IMR-90 (cell line): ENCODE measurements at regions not wholly inside any gene's neighbourhood (a gene's known extent, or its start where the extent isn't known, plus 50 kb on each side); places are given as distances from the start of the nearest gene placed in this dataset.

Source experiments
- ATAC-seq: fragments of 200-7000 bp; cut with Tn5 transposase; 2 replicates; pipeline ENCODE4 v1.9.1; 2020; ENCODE audit warnings: low read depth, mild to moderate bottlenecking, moderate library complexity
- BruUV-seq: library from RNA; stranded (reverse); fragments of 400-500 nt; replicated peaks from 2 replicates; lab custom pipeline; 2021; lab: Mats Ljungman, UMichigan
- CTCF ChIA-PET: fragments of 300-600 bp; formaldehyde crosslinking; extraction: SDS; loops from one replicate; lab custom pipeline; 2021; ENCODE audit warnings: antibody characterized with exemption; lab: Yijun Ruan, JAX
- POLR2A ChIA-PET: fragments of 300-600 bp; sonication (Branson Sonifier 250); formaldehyde crosslinking; loops from one replicate; lab custom pipeline; 2022; ENCODE audit warnings: antibody characterized with exemption; ENCODE audit not compliant: unreplicated experiment; lab: Charles Lee
- DNase-seq: peaks from one replicate; pipeline ENCODE4 v3.0.0; 2013
- H2AFZ ChIP-seq: replicated peaks from 2 replicates; pipeline ENCODE3; 2013; ENCODE audit warnings: low read length, mild to moderate bottlenecking; ENCODE audit not compliant: poor library complexity
- H2AK5ac ChIP-seq: 2 replicates; pipeline ENCODE4 v1.6.1; 2013; ENCODE audit warnings: low read depth, low read length, inconsistent platforms
- H2AK9ac ChIP-seq: replicated peaks from 2 replicates; pipeline ENCODE3; 2013; ENCODE audit warnings: mild to moderate bottlenecking, low read depth, low read length, moderate library complexity; ENCODE audit not compliant: poor library complexity
- H2BK120ac ChIP-seq: 2 replicates; pipeline ENCODE4 v1.6.1; 2013; ENCODE audit warnings: low read depth, low read length, inconsistent platforms
- H2BK15ac ChIP-seq: 3 replicates; pipeline ENCODE4 v1.6.1; 2013; ENCODE audit warnings: low read depth, low read length, inconsistent platforms
- H2BK20ac ChIP-seq: 2 replicates; pipeline ENCODE4 v1.6.1; 2013; ENCODE audit warnings: low read depth, mild to moderate bottlenecking, inconsistent platforms, low read length, moderate library complexity
- H2BK5ac ChIP-seq: 2 replicates; pipeline ENCODE4 v1.6.1; 2013; ENCODE audit warnings: mild to moderate bottlenecking, low read depth, low read length, inconsistent platforms; ENCODE audit not compliant: poor library complexity, severe bottlenecking
- H3K14ac ChIP-seq: replicated peaks from 2 replicates; pipeline ENCODE4 v1.6.1; 2013; ENCODE audit warnings: low read depth, low read length, inconsistent platforms
- H3K18ac ChIP-seq: 2 replicates; pipeline ENCODE4 v1.6.1; 2013; ENCODE audit warnings: low read depth, low read length, control low read depth
- H3K23ac ChIP-seq: 2 replicates; pipeline ENCODE4 v1.6.1; 2013; ENCODE audit warnings: low read depth, low read length, inconsistent platforms
- H3K27ac ChIP-seq: 2 replicates; pipeline ENCODE4 v1.5.1; 2013; ENCODE audit warnings: mild to moderate bottlenecking, control low read depth, low read length; ENCODE audit not compliant: insufficient read depth
- H3K27me3 ChIP-seq: 2 replicates; pipeline ENCODE4 v1.6.1; 2013; ENCODE audit warnings: low read length; ENCODE audit not compliant: control insufficient read depth, insufficient read depth
- H3K36me3 ChIP-seq: 2 replicates; pipeline ENCODE4 v1.6.1; 2013; ENCODE audit warnings: low read length, mixed read lengths; ENCODE audit not compliant: control insufficient read depth, insufficient read depth
- H3K4ac ChIP-seq: 2 replicates; pipeline ENCODE4 v1.6.1; 2013; ENCODE audit warnings: low read depth, low read length, inconsistent platforms
- H3K4me1 ChIP-seq: 2 replicates; pipeline ENCODE4 v1.6.1; 2013; ENCODE audit warnings: low read length, mixed read lengths; ENCODE audit not compliant: control insufficient read depth, insufficient read depth
- H3K4me2 ChIP-seq: 2 replicates; pipeline ENCODE4 v1.6.1; 2013; ENCODE audit warnings: low read depth, mild to moderate bottlenecking, control low read depth, low read length, moderate library complexity
- H3K4me3 ChIP-seq: 2 replicates; pipeline ENCODE4 v1.5.1; 2013; ENCODE audit warnings: low read depth, mild to moderate bottlenecking, control low read depth, low read length, moderate library complexity; ENCODE audit not compliant: insufficient read depth
- H3K56ac ChIP-seq: 2 replicates; pipeline ENCODE4 v1.6.1; 2013; ENCODE audit warnings: low read length, inconsistent platforms; ENCODE audit not compliant: insufficient read depth; ENCODE audit errors: extremely low read depth
- H3K79me1 ChIP-seq, 2 experiments: 2 replicates each; pipeline ENCODE4 v1.6.1; 2013; ENCODE audit warnings: low read length in 2 of 2, inconsistent platforms in 1 of 2, low read depth in 1 of 2
- H3K9ac ChIP-seq: 2 replicates; pipeline ENCODE4 v1.6.1; 2013; ENCODE audit warnings: low read depth, low read length, control low read depth
- H3K9me1 ChIP-seq: 2 replicates; pipeline ENCODE4 v1.6.1; 2013; ENCODE audit warnings: low read length, inconsistent platforms; ENCODE audit not compliant: insufficient read depth
- H3K9me3 ChIP-seq: 2 replicates; pipeline ENCODE4 v1.6.1; 2013; ENCODE audit warnings: low read length; ENCODE audit not compliant: control insufficient read depth, insufficient read depth
- H4K20me1 ChIP-seq: 2 replicates; pipeline ENCODE4 v1.6.1; 2013; ENCODE audit warnings: low read length, inconsistent platforms; ENCODE audit not compliant: insufficient read depth
- H4K5ac ChIP-seq: 2 replicates; pipeline ENCODE4 v1.6.1; 2013; ENCODE audit warnings: mild to moderate bottlenecking, low read depth, low read length, control low read depth
- H4K8ac ChIP-seq, 2 experiments: 2 replicates each; pipeline ENCODE4 v1.6.1; 2013; ENCODE audit warnings: low read depth in 2 of 2, low read length in 2 of 2, control low read depth in 1 of 2, inconsistent platforms in 1 of 2
- H4K91ac ChIP-seq: 2 replicates; pipeline ENCODE4 v1.6.1; 2013; ENCODE audit warnings: low read depth, low read length, inconsistent platforms; ENCODE audit not compliant: insufficient read depth
- BHLHE40 ChIP-seq: fragments of 150-350 bp; IDR thresholded peaks from 2 replicates; pipeline ENCODE4 v1.6.1; 2016; ENCODE audit warnings: mild to moderate bottlenecking, low read depth, low read length
- CEBPB ChIP-seq: IDR thresholded peaks from 2 replicates; pipeline ENCODE4 v1.6.1; 2012; ENCODE audit warnings: low read depth, low read length, improper control_type of control experiment
- CHD1 ChIP-seq: IDR thresholded peaks from 2 replicates; pipeline ENCODE4 v1.6.1; 2012; ENCODE audit warnings: low read depth, low read length, improper control_type of control experiment
- CTCF ChIP-seq: conservative IDR thresholded peaks from 2 replicates; pipeline ENCODE4 v1.5.1; 2012; ENCODE audit warnings: mild to moderate bottlenecking, low read depth, low read length, improper control_type of control experiment
- ELK1 ChIP-seq: fragments of 150-350 bp; IDR thresholded peaks from 2 replicates; pipeline ENCODE4 v1.6.1; 2016; ENCODE audit warnings: low read depth, mild to moderate bottlenecking, low read length, moderate library complexity, borderline replicate concordance
- FOS ChIP-seq: fragments of 150-350 bp; IDR thresholded peaks from 2 replicates; pipeline ENCODE4 v1.6.1; 2016; ENCODE audit warnings: low read depth, low read length
- MAFK ChIP-seq: IDR thresholded peaks from 2 replicates; pipeline ENCODE4 v1.6.1; 2012; ENCODE audit warnings: low read depth, low read length, improper control_type of control experiment
- MAZ ChIP-seq: IDR thresholded peaks from 2 replicates; pipeline ENCODE4 v1.6.1; 2012; ENCODE audit warnings: low read depth, mild to moderate bottlenecking, low read length, improper control_type of control experiment, moderate library complexity, borderline replicate concordance
- MXI1 ChIP-seq: IDR thresholded peaks from 2 replicates; pipeline ENCODE4 v1.6.1; 2012; ENCODE audit warnings: low read depth, mild to moderate bottlenecking, low read length, moderate library complexity, borderline replicate concordance
- NFE2L2 ChIP-seq: fragments of 150-350 bp; IDR thresholded peaks from 2 replicates; pipeline ENCODE4 v1.6.1; 2016; ENCODE audit warnings: low read depth, mild to moderate bottlenecking, low read length
- POLR2A ChIP-seq: IDR thresholded peaks from 2 replicates; pipeline ENCODE4 v1.6.1; 2012; ENCODE audit warnings: mild to moderate bottlenecking, low read depth, low read length
- RAD21 ChIP-seq: IDR thresholded peaks from 2 replicates; pipeline ENCODE4 v1.6.1; 2012; ENCODE audit warnings: low read length, improper control_type of control experiment
- RCOR1 ChIP-seq: IDR thresholded peaks from 2 replicates; pipeline ENCODE4 v1.6.1; 2012; ENCODE audit warnings: mild to moderate bottlenecking, low read length, improper control_type of control experiment; ENCODE audit not compliant: insufficient replicate concordance
- RFX5 ChIP-seq: IDR thresholded peaks from 2 replicates; pipeline ENCODE4 v1.8.0; 2012; ENCODE audit warnings: low read depth, mild to moderate bottlenecking, low read length, moderate library complexity
- SMC3 ChIP-seq: fragments of 150-350 bp; IDR thresholded peaks from 2 replicates; pipeline ENCODE4 v1.6.1; 2016; ENCODE audit warnings: low read depth, mild to moderate bottlenecking, antibody characterized with exemption, low read length, moderate library complexity
- USF2 ChIP-seq: fragments of 150-350 bp; IDR thresholded peaks from 2 replicates; pipeline ENCODE4 v1.6.1; 2017; ENCODE audit warnings: mild to moderate bottlenecking, antibody characterized with exemption, low read length, low read depth
- dilution Hi-C: fragments of 300-500 bp; cut with HindIII; formaldehyde crosslinking; loops from one replicate; pipeline ENCODE4 v1.14.3; 2018; ENCODE audit warnings: low sequenced_read_pairs; ENCODE audit not compliant: unreplicated experiment
- in situ Hi-C: fragments of 300-500 bp; cut with MboI; formaldehyde crosslinking; loops from 3 replicates; pipeline ENCODE4 v1.14.3; 2019; ENCODE audit warnings: low sequenced_read_pairs, inconsistent platforms, mixed read lengths
- intact Hi-C: fragments of 100-400 bp; cut with micrococcal nuclease; formaldehyde crosslinking; loops from 2 replicates; pipeline ENCODE4 v1.10.0; 2022

GRCh38 chr7:84422790-84423189 lies 228.2 kb upstream of the SEMA3A start:
- Histone ChIP-seq H2AK9ac (no peak overlapping the region), H3K9me1 (no peaks in the 10 kb centered on the region), H3K56ac (no peak overlapping the region), H3K9ac (no peak overlapping the region), H2AFZ (no peak overlapping the region), H3K27me3 (no peaks in the 10 kb centered on the region), H3K23ac (no peak overlapping the region), H3K4me2 (no peak overlapping the region), H4K20me1 (no peaks in the 10 kb centered on the region), H3K4ac (no peak overlapping the region), H3K36me3 (no peaks in the 10 kb centered on the region), H3K4me1 (no peaks in the 10 kb centered on the region), H2AK5ac (no peak overlapping the region), H3K79me1 (no peaks in the 10 kb centered on the region), H3K27ac (no peak overlapping the region), H3K4me3 (no peak overlapping the region), H2BK20ac (no peak overlapping the region), H3K9me3 (peaks cover 6% of the 10 kb centered on the region; the same call in 1 of the 2 replicates), H4K91ac (no peak overlapping the region), H3K14ac (no peak overlapping the region), H4K5ac (no peak overlapping the region), H2BK15ac (no peak overlapping the region), H4K8ac (no peak overlapping the region), H3K18ac (no peak overlapping the region), H2BK120ac (no peak overlapping the region), H2BK5ac (peak overlapping the region; percentile 4)
- TF ChIP-seq MAFK = no peak
- TF ChIP-seq RAD21 = no peak
- TF ChIP-seq POLR2A = no peak
- no peak for TF ChIP-seq SMC3
- TF ChIP-seq RCOR1 = no peak
- no peak for TF ChIP-seq MXI1
- no peak for TF ChIP-seq RFX5
- TF ChIP-seq NFE2L2 = no peak
- no peak for TF ChIP-seq CEBPB
- TF ChIP-seq CTCF = no peak
- no peak for TF ChIP-seq BHLHE40
- no peak for TF ChIP-seq FOS
- TF ChIP-seq CHD1 = no peak
- no peak for TF ChIP-seq ELK1
- no peak for TF ChIP-seq MAZ
- no peak for TF ChIP-seq USF2
- dilution Hi-C loops (no loop called here), intact Hi-C loops (no loop called here), in situ Hi-C loops (no loop called here)
- ATAC-seq (no peak; the same call in 1 of the 2 replicates), DNase-seq (peak; percentile 58)
- ChIA-PET CTCF (no interaction called here), POLR2A (no interaction called here)
- no TSS peak for BruUV-seq
